HL-60 (cell line): ENCODE measurements at regions not wholly inside any gene's neighbourhood (a gene's known extent, or its start where the extent isn't known, plus 50 kb on each side); places are given as distances from the start of the nearest gene placed in this dataset.

Experiments
- POLR2AphosphoS5 ChIP-seq: IDR thresholded peaks from 2 replicates; pipeline ENCODE4 v1.6.1; 2012; ENCODE audit warnings: low read depth
- SPI1 ChIP-seq: IDR thresholded peaks from 2 replicates; pipeline ENCODE4 v1.6.1; 2012; ENCODE audit warnings: low read depth, mild to moderate bottlenecking, borderline replicate concordance
- TF ChIP-seq, protein P1 (sequence below): IDR thresholded peaks from one replicate; pipeline ENCODE4 v1.5.1; 2011; ENCODE audit warnings: low read length, control low read depth, inconsistent platforms; ENCODE audit not compliant: insufficient read depth

- TF ChIP-seq, protein P1, sequence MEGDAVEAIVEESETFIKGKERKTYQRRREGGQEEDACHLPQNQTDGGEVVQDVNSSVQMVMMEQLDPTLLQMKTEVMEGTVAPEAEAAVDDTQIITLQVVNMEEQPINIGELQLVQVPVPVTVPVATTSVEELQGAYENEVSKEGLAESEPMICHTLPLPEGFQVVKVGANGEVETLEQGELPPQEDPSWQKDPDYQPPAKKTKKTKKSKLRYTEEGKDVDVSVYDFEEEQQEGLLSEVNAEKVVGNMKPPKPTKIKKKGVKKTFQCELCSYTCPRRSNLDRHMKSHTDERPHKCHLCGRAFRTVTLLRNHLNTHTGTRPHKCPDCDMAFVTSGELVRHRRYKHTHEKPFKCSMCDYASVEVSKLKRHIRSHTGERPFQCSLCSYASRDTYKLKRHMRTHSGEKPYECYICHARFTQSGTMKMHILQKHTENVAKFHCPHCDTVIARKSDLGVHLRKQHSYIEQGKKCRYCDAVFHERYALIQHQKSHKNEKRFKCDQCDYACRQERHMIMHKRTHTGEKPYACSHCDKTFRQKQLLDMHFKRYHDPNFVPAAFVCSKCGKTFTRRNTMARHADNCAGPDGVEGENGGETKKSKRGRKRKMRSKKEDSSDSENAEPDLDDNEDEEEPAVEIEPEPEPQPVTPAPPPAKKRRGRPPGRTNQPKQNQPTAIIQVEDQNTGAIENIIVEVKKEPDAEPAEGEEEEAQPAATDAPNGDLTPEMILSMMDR, result no peak
- TF ChIP-seq POLR2AphosphoS5 (no peak), SPI1 (no peak)
Measured at GRCh38 chr12:115386946-115387345, 703.0 kb upstream of the TBX3 start.
